ENCODE measurements at regions not wholly inside any gene's neighbourhood (a gene's known extent, or its start where the extent isn't known, plus 50 kb on each side); places are given as distances from the start of the nearest gene placed in this dataset.
"Not testable (repeated sequence)": the region's sequence is repeated elsewhere in the genome, so short reads cannot be mapped to it uniquely, and the experiment has no call there.

DNA sequence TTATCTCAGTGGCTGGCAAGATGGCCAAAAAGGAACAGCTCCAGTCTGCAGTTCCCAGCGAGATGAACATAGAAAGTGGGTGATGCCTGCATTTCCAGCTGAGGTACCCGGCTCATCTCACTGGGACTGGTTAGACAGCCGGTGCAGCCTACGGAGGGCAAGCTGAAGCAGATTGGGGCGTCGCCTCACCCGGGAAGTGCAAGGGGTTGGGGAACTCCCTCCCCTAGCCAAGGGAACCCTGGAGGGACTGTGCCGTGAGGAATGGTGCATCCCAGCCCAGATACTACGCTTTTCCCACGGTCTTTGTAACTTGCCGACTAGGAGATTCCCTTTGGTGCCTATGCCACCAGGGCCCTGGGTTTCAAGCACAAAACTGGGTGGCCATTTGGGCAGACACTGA lies 324.7 kb downstream of the GJA1 start:
- DNase-seq (ENCODE audit: low read depth in 2 of 2) = no peak

- DNase-seq (ENCODE audit: low read depth in 2 of 2) = no peak
These were observed 325.3 kb downstream of the GJA1 start for GRCh38 chr6:121760745-121761144.

GRCh38 chr6:121764493-121764892 lies 329.0 kb downstream of the GJA1 start:
- no peak for DNase-seq (ENCODE audit: low read depth in 2 of 2)

DNA sequence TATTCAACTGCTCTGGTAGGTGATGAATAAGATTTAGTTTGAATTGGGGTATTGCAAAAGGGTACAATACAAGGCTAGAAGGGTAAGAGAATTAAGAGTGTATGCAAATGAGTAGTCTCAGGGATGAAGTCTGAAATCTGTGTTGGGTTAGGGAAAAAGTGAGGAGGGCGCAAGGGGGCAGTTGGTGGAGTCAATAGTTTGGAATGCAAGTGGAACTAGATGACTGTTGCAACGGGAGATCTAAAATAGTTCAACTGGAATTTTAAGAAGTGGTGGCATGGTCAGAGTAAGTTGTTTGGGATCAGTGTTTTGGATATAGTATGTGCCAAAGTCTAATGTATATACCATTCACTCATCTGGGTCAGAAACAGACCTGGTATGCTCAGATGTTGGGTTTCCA lies 329.6 kb downstream of the GJA1 start:
- DNase-seq (ENCODE audit: low read depth in 2 of 2) = no peak

- DNase-seq (ENCODE audit: low read depth in 2 of 2) = no peak
These were observed 331.8 kb downstream of the GJA1 start for GRCh38 chr6:121767211-121767610.

- DNase-seq (ENCODE audit: low read depth in 2 of 2) = no peak
These were observed 335.5 kb downstream of the GJA1 start for GRCh38 chr6:121770943-121771342.

DNA sequence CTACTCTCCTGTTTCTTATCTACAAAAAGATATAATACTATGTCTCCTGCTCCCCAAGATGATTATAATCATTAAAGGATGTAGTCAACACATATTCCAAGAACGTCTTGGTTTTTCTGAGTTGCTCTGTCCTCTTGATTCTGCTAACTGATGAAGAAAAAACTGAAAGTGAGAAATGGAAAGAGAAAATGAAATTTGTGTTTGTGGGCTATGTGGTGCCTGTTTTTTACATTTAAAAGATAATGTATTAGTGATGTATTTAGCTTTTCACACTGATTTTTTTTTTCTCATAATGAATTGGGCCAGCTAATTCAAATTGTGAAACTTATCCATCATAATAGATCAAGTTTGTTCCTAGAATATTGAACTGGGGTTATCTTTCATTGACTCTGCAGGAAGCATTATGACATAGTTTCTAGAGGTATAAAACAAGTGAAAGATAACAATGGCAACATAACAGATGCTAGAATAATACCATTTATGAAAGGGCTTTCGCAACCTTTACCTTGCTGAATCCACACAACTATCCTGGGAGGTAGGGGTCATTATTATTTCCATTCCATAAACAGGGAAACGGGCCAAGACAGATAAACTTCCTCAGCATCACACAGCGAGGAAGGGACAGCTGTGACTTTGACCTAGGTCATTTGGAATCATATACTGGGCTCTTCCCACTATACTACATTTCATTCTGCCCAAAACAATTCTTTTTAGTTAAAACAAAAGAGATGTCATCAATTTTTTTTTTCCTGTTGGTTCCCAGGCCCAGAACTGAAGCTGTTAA lies 336.7 kb downstream of the GJA1 start:
- no peak for DNase-seq (ENCODE audit: low read depth in 2 of 2)

GRCh38 chr6:121776054-121776453 lies 340.6 kb downstream of the GJA1 start:
- DNase-seq (ENCODE audit: low read depth in 2 of 2) = no peak

- peak; percentile 75 to 82 for DNase-seq (ENCODE audit: low read depth in 2 of 2)
These were observed 345.2 kb downstream of the GJA1 start for GRCh38 chr6:121780325-121781321.

GRCh38 chr6:121791396-121792315 lies 356.2 kb downstream of the GJA1 start:
- DNase-seq (ENCODE audit: low read depth in 2 of 2) = peak; percentile 72 to 83

DNA sequence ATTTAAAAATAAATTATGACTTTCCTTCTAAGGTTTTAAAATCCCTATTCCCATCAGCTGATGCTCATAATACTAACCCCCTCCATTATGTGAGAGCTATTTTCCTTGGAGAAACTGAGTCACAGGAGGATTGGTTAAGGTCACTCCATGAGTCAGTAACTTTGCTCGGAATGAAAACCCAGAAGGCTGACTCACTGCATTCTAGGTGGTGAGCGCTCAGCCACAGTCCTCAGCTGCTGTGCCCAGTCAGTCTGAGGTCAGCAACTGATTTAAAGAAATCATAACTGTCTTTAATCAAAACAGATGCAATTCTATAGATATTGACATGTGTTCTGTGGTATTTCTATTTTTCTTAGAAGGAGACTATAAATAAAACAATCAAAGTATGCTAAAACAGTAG lies 359.2 kb downstream of the GJA1 start:
- peak; percentile 78 to 81 for DNase-seq (ENCODE audit: low read depth in 2 of 2)

DNA sequence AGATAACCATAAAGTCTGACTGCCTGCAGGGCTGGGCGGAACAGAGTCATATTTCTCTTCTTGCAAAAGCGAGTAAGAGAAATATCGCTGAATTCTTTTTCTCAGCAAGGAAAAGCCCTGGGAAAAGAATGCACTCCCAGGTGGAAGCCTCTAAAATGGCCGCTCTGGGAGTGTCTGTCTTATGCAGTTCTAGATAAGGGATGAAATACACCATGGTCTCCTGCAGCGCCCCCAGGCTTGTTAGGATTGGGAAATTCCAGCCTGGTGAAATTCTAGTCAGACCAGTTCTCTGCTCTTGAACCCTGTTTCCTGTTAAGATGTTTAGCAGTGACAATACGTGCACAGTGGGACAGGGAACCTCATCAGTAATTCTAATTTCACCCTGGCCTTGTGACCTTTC lies 362.2 kb downstream of the GJA1 start:
- DNase-seq (ENCODE audit: low read depth in 2 of 2) = not testable (repeated sequence)

DNA sequence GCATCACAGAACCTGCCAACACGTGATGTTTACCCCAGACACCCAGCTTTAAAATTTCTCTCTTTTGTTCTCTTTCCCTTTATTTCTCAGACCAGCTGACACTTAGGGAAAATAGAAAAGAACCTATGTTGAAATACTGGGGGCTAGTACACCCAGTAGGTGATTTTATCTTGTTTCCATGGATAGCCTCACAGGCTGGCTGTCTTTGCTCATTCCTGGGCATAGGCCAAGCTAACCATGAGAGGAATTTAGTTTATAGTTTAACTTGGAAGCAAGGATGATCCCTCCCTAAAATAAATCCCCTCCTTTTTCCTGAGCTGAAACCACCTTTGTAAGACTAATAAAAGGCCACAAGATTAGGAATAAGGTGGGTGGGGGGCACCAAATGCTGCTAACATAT lies 362.7 kb downstream of the GJA1 start:
- not testable (repeated sequence) for DNase-seq (ENCODE audit: low read depth in 2 of 2)

DNA sequence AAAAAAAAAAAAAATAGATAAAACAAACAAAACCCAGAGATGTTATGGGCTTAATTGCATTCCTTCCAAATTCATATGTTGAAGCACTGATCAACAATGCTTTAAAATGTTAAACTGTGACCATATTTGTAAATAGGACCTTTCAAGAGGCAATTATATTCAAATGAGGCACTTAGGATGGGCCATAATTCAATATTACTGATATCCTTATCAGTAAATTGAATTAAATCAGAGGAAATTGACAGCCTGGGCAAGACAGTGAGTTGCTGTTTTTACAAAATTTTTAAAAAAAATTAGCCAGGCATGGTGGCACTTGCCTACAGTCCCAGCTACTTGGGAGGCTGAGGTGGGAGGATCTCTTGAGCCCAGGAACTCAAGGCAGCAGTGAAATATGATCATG lies 364.1 kb downstream of the GJA1 start:
- DNase-seq (ENCODE audit: low read depth in 2 of 2) = no peak

DNA sequence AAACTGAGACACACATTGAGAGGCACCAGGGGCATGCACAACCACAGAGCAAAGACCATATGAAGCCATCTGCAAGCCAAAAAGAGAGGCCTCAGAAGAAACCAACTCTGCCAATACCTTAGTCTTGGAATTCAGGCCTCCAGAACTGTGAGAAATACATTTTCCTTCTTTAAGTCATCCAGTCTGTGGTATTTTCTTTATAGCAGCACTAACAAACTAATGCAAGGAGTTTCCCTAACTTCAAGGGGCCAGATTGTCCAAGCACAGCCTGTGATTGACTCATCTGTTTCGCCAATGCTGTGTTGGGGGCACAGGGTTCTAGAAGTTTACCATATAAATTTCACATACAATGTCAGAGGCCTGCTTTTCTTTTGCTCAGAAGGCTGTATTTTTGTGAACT lies 364.6 kb downstream of the GJA1 start:
- no peak for DNase-seq (ENCODE audit: low read depth in 2 of 2)

- no peak for DNase-seq (ENCODE audit: low read depth in 2 of 2)
These were observed 370.7 kb downstream of the GJA1 start for GRCh38 chr6:121806116-121806515.

DNA sequence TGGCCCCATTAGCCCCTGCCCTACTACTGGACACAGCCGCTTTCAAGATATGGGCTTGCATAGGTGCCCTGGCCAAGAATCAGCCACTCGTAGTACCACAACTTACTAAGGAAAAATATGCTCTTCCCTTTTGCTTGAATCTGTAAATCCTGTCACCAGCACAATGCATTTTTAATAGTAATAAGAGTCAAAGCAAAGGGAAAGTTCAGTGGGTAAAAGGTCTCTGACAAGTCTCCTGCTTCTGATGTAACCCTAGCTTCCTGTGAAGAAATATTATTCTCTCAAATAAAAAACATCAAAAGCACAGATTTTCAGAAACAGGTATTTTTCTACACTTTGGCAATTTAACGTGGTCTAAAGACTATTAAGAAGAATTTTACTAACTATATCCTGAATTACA lies 373.8 kb downstream of the GJA1 start:
- DNase-seq (ENCODE audit: low read depth in 2 of 2) = no peak

- no peak for DNase-seq (ENCODE audit: low read depth in 2 of 2)
These were observed 374.9 kb downstream of the GJA1 start for GRCh38 chr6:121810158-121811032.

- no peak for DNase-seq (ENCODE audit: low read depth in 2 of 2)
These were observed 375.7 kb downstream of the GJA1 start for GRCh38 chr6:121811106-121811505.

GRCh38 chr6:121816361-121816760 lies 380.9 kb downstream of the GJA1 start:
- no peak for DNase-seq (ENCODE audit: low read depth in 2 of 2)

Data from fibroblast of skin of left biceps (primary cell).